ENCODE measurements at regions not wholly inside any gene's neighbourhood (a gene's known extent, or its start where the extent isn't known, plus 50 kb on each side); places are given as distances from the start of the nearest gene placed in this dataset.

DNA sequence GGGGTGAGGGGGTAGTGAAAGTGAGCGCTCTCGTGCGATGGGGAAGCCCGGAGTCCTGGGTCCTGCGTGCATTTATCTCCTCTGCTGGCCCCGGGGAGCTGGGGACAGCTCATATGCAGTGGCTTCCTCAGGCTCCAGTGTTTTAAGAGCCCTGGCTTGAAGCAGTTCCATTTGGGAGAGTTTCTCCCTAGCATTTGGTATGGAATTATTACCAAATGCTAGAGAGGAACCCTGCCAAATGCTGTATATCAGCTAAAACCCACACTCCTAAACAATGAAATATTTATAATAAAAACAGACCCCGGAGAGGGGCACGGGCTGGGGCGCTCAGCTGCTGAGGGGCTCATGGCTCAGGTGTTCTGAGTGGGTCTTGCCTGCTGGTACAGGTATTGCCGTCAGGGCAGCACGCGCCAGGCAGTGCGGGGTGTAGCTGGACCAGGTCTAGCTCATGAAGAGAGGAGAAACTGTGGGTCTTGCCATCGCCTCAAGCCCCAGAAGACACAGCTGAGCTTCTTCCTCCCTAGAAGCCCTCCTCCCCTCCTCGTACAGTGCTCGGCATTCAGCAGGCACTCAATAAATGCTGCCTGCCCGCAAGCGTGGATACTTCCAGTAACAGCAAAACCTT, 163.6 kb upstream of the ZNF536 start:
- H3K9me3 ChIP-seq (ENCODE audit: control insufficient read depth, insufficient read depth, low read depth, low read length): no peaks in the 10 kb centered on the region
- POLR2A ChIA-PET: interaction anchor here (0.6 to 1.1 kb wide), 2 partner anchors 16 to 17 kb away, joined by 3 to 5 read pairs; no protein-coding TSS in a partner anchor

DNA sequence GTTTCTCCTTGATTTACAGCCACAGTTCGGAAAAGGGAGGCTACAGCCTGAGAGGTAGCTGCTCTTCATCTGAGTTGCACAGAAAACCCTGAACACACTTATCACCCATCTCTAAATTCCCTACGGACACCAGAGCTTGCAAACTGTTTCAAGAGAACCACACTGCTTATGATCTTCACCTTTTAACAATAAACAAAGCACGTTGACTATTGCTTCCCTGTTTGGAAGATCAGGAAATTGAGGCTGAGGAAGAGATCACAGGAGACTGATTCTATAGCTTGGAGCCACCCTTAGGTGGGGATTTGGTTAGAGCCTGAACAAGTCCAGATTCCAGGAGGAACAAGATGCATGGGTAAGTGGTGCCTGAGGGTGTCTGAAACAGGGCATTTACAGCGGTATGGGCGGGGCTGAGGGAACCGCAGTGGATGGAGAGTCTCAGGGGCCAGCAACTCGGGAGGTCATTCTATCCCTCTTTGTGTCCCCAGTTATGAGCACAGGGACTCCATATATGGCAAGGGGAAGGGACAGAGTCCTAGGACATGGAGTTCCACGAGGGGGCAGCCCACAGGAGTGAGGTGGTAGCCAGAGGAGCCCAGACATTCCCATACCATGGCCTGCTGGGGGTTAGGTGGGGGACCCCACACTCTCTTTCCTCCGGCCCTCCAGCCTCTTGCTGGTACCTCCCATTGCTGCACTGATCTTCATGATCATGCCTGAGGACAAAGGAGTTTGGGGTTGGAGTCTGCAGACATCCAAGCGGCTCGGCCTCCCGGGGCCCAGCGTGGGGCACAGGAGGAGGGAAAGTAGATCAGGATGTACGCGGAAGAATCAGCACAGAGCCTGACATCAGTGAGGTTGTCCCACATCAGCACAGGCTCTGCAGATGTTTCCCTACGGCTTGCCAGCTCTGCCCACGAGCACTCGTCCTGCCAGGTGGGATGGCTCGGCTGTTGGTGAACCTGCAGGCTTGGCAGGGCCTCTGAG, 162.3 kb upstream of the ZNF536 start:
- H3K9me3 ChIP-seq (ENCODE audit: control insufficient read depth, insufficient read depth, low read depth, low read length): no peaks in the 10 kb centered on the region
- TF ChIP-seq, protein P1, sequence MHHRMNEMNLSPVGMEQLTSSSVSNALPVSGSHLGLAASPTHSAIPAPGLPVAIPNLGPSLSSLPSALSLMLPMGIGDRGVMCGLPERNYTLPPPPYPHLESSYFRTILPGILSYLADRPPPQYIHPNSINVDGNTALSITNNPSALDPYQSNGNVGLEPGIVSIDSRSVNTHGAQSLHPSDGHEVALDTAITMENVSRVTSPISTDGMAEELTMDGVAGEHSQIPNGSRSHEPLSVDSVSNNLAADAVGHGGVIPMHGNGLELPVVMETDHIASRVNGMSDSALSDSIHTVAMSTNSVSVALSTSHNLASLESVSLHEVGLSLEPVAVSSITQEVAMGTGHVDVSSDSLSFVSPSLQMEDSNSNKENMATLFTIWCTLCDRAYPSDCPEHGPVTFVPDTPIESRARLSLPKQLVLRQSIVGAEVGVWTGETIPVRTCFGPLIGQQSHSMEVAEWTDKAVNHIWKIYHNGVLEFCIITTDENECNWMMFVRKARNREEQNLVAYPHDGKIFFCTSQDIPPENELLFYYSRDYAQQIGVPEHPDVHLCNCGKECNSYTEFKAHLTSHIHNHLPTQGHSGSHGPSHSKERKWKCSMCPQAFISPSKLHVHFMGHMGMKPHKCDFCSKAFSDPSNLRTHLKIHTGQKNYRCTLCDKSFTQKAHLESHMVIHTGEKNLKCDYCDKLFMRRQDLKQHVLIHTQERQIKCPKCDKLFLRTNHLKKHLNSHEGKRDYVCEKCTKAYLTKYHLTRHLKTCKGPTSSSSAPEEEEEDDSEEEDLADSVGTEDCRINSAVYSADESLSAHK (tag by site-specific recombination; IDR thresholded peaks at IDR 0.05): peak; percentile 85
- no peak for TF ChIP-seq ZNF529 (tag by site-specific recombination; IDR thresholded peaks at IDR 0.05; ENCODE audit: insufficient replicate concordance)
- TF ChIP-seq ZNF664 (tag by site-specific recombination; IDR thresholded peaks at IDR 0.05): no peak
- TF ChIP-seq ZFHX2 (tag by site-specific recombination; conservative IDR thresholded peaks at IDR 0.05): no peak
- TF ChIP-seq, protein P2, sequence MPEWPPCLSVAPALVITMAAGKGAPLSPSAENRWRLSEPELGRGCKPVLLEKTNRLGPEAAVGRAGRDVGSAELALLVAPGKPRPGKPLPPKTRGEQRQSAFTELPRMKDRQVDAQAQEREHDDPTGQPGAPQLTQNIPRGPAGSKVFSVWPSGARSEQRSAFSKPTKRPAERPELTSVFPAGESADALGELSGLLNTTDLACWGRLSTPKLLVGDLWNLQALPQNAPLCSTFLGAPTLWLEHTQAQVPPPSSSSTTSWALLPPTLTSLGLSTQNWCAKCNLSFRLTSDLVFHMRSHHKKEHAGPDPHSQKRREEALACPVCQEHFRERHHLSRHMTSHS (tag by site-specific recombination; IDR thresholded peaks at IDR 0.05): no peak
- peak; percentile 69 for TF ChIP-seq ZIC2 (tag by site-specific recombination; IDR thresholded peaks at IDR 0.05)
- no peak for TF ChIP-seq ZNF169 (tag by site-specific recombination; IDR thresholded peaks at IDR 0.05)
- TF ChIP-seq ZNF146 (tag by site-specific recombination; IDR thresholded peaks at IDR 0.05): no peak
- TF ChIP-seq, protein P3, sequence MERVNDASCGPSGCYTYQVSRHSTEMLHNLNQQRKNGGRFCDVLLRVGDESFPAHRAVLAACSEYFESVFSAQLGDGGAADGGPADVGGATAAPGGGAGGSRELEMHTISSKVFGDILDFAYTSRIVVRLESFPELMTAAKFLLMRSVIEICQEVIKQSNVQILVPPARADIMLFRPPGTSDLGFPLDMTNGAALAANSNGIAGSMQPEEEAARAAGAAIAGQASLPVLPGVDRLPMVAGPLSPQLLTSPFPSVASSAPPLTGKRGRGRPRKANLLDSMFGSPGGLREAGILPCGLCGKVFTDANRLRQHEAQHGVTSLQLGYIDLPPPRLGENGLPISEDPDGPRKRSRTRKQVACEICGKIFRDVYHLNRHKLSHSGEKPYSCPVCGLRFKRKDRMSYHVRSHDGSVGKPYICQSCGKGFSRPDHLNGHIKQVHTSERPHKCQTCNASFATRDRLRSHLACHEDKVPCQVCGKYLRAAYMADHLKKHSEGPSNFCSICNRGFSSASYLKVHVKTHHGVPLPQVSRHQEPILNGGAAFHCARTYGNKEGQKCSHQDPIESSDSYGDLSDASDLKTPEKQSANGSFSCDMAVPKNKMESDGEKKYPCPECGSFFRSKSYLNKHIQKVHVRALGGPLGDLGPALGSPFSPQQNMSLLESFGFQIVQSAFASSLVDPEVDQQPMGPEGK (tag by site-specific recombination; IDR thresholded peaks at IDR 0.05): no peak

More for the DNA sequence above, 163.6 kb upstream of the ZNF536 start:
- TF ChIP-seq SP2 (tag by site-specific recombination; IDR thresholded peaks at IDR 0.05) (no peak), ZSCAN23 (tag by site-specific recombination; IDR thresholded peaks at IDR 0.05) (no peak), ZNF621 (tag by site-specific recombination; IDR thresholded peaks at IDR 0.05) (no peak), ZXDB (tag by site-specific recombination; IDR thresholded peaks at IDR 0.05) (no peak), ZNF629 (tag by site-specific recombination; IDR thresholded peaks at IDR 0.05) (no peak)
- TF ChIP-seq, protein P4, sequence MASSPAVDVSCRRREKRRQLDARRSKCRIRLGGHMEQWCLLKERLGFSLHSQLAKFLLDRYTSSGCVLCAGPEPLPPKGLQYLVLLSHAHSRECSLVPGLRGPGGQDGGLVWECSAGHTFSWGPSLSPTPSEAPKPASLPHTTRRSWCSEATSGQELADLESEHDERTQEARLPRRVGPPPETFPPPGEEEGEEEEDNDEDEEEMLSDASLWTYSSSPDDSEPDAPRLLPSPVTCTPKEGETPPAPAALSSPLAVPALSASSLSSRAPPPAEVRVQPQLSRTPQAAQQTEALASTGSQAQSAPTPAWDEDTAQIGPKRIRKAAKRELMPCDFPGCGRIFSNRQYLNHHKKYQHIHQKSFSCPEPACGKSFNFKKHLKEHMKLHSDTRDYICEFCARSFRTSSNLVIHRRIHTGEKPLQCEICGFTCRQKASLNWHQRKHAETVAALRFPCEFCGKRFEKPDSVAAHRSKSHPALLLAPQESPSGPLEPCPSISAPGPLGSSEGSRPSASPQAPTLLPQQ (tag by site-specific recombination; IDR thresholded peaks at IDR 0.05): no peak
- TF ChIP-seq, protein P5, sequence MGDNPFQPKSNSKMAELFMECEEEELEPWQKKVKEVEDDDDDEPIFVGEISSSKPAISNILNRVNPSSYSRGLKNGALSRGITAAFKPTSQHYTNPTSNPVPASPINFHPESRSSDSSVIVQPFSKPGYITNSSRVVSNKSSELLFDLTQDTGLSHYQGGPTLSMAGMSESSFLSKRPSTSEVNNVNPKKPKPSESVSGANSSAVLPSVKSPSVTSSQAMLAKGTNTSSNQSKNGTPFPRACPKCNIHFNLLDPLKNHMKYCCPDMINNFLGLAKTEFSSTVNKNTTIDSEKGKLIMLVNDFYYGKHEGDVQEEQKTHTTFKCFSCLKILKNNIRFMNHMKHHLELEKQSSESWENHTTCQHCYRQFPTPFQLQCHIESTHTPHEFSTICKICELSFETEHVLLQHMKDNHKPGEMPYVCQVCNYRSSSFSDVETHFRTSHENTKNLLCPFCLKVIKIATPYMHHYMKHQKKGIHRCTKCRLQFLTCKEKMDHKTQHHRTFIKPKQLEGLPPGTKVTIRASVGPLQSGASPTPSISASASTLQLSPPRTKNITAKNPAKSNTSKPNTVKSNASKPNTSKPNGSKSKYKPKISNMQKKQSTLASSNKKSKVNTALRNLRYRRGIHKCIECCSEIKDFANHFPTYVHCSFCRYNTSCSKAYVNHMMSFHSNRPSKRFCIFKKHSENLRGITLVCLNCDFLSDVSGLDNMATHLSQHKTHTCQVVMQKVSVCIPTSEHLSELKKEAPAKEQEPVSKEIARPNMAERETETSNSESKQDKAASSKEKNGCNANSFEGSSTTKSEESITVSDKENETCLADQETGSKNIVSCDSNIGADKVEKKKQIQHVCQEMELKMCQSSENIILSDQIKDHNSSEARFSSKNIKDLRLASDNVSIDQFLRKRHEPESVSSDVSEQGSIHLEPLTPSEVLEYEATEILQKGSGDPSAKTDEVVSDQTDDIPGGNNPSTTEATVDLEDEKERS (tag by site-specific recombination; IDR thresholded peaks at IDR 0.05): no peak
- TF ChIP-seq, protein P6, sequence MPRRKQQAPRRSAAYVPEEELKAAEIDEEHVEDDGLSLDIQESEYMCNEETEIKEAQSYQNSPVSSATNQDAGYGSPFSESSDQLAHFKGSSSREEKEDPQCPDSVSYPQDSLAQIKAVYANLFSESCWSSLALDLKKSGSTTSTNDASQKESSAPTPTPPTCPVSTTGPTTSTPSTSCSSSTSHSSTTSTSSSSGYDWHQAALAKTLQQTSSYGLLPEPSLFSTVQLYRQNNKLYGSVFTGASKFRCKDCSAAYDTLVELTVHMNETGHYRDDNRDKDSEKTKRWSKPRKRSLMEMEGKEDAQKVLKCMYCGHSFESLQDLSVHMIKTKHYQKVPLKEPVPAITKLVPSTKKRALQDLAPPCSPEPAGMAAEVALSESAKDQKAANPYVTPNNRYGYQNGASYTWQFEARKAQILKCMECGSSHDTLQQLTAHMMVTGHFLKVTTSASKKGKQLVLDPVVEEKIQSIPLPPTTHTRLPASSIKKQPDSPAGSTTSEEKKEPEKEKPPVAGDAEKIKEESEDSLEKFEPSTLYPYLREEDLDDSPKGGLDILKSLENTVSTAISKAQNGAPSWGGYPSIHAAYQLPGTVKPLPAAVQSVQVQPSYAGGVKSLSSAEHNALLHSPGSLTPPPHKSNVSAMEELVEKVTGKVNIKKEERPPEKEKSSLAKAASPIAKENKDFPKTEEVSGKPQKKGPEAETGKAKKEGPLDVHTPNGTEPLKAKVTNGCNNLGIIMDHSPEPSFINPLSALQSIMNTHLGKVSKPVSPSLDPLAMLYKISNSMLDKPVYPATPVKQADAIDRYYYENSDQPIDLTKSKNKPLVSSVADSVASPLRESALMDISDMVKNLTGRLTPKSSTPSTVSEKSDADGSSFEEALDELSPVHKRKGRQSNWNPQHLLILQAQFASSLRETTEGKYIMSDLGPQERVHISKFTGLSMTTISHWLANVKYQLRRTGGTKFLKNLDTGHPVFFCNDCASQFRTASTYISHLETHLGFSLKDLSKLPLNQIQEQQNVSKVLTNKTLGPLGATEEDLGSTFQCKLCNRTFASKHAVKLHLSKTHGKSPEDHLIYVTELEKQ (tag by site-specific recombination; IDR thresholded peaks at IDR 0.05; ENCODE audit: borderline replicate concordance): no peak
- Histone ChIP-seq H3K4me1 (ENCODE audit: control insufficient read depth, insufficient read depth, low read length) (no peaks in the 10 kb centered on the region), H3K27ac (ENCODE audit: extremely low read depth, low read depth, low read length) (no peak overlapping the region), H3K36me3 (ENCODE audit: control insufficient read depth in 2 of 2, insufficient read depth in 1 of 2, low read length in 2 of 2) (no peaks in the 10 kb centered on the region), H3K4me3 (ENCODE audit: low read depth, low read length) (no peak overlapping the region)
- CTCF ChIA-PET: interaction anchor here (0.7 to 1.4 kb wide), 4 partner anchors 11 to 461 kb away, joined by 3 to 4 read pairs (median 4); no protein-coding TSS in a partner anchor

More for the DNA sequence above, 162.3 kb upstream of the ZNF536 start:
- ChIA-PET POLR2A (no interaction called here), CTCF (interaction anchor here (0.6 to 0.9 kb wide), 4 partner anchors 60 to 459 kb away, joined by 3 to 4 read pairs (median 4); no protein-coding TSS in a partner anchor)
- H3K4me1 ChIP-seq (ENCODE audit: control insufficient read depth, insufficient read depth, low read length): no peaks in the 10 kb centered on the region
- no peak overlapping the region for H3K27ac ChIP-seq (ENCODE audit: extremely low read depth, low read depth, low read length)
- H3K36me3 ChIP-seq (ENCODE audit: control insufficient read depth in 2 of 2, insufficient read depth in 1 of 2, low read length in 2 of 2): no peaks in the 10 kb centered on the region
- no peak overlapping the region for H3K4me3 ChIP-seq (ENCODE audit: low read depth, low read length)
